IMR-90 (cell line): ENCODE measurements at regions not wholly inside any gene's neighbourhood (a gene's known extent, or its start where the extent isn't known, plus 50 kb on each side); places are given as distances from the start of the nearest gene placed in this dataset.

Experiments
- ATAC-seq: fragments of 200-7000 bp; cut with Tn5 transposase; 2 replicates; pipeline ENCODE4 v1.9.1; 2020; ENCODE audit warnings: low read depth, mild to moderate bottlenecking, moderate library complexity
- BruUV-seq: library from RNA; stranded (reverse); fragments of 400-500 nt; replicated peaks from 2 replicates; lab custom pipeline; 2021; lab: Mats Ljungman, UMichigan
- CTCF ChIA-PET: fragments of 300-600 bp; formaldehyde crosslinking; extraction: SDS; loops from one replicate; lab custom pipeline; 2021; ENCODE audit warnings: antibody characterized with exemption; lab: Yijun Ruan, JAX
- POLR2A ChIA-PET: fragments of 300-600 bp; sonication (Branson Sonifier 250); formaldehyde crosslinking; loops from one replicate; lab custom pipeline; 2022; ENCODE audit warnings: antibody characterized with exemption; ENCODE audit not compliant: unreplicated experiment; lab: Charles Lee
- DNase-seq: peaks from one replicate; pipeline ENCODE4 v3.0.0; 2013
- H2AFZ ChIP-seq: replicated peaks from 2 replicates; pipeline ENCODE3; 2013; ENCODE audit warnings: low read length, mild to moderate bottlenecking; ENCODE audit not compliant: poor library complexity
- H2AK5ac ChIP-seq: 2 replicates; pipeline ENCODE4 v1.6.1; 2013; ENCODE audit warnings: low read depth, low read length, inconsistent platforms
- H2AK9ac ChIP-seq: replicated peaks from 2 replicates; pipeline ENCODE3; 2013; ENCODE audit warnings: mild to moderate bottlenecking, low read depth, low read length, moderate library complexity; ENCODE audit not compliant: poor library complexity
- H2BK120ac ChIP-seq: 2 replicates; pipeline ENCODE4 v1.6.1; 2013; ENCODE audit warnings: low read depth, low read length, inconsistent platforms
- H2BK15ac ChIP-seq: 3 replicates; pipeline ENCODE4 v1.6.1; 2013; ENCODE audit warnings: low read depth, low read length, inconsistent platforms
- H2BK20ac ChIP-seq: 2 replicates; pipeline ENCODE4 v1.6.1; 2013; ENCODE audit warnings: low read depth, mild to moderate bottlenecking, inconsistent platforms, low read length, moderate library complexity
- H2BK5ac ChIP-seq: 2 replicates; pipeline ENCODE4 v1.6.1; 2013; ENCODE audit warnings: mild to moderate bottlenecking, low read depth, low read length, inconsistent platforms; ENCODE audit not compliant: poor library complexity, severe bottlenecking
- H3K14ac ChIP-seq: replicated peaks from 2 replicates; pipeline ENCODE4 v1.6.1; 2013; ENCODE audit warnings: low read depth, low read length, inconsistent platforms
- H3K18ac ChIP-seq: 2 replicates; pipeline ENCODE4 v1.6.1; 2013; ENCODE audit warnings: low read depth, low read length, control low read depth
- H3K23ac ChIP-seq: 2 replicates; pipeline ENCODE4 v1.6.1; 2013; ENCODE audit warnings: low read depth, low read length, inconsistent platforms
- H3K27ac ChIP-seq: 2 replicates; pipeline ENCODE4 v1.5.1; 2013; ENCODE audit warnings: mild to moderate bottlenecking, control low read depth, low read length; ENCODE audit not compliant: insufficient read depth
- H3K27me3 ChIP-seq: 2 replicates; pipeline ENCODE4 v1.6.1; 2013; ENCODE audit warnings: low read length; ENCODE audit not compliant: control insufficient read depth, insufficient read depth
- H3K36me3 ChIP-seq: 2 replicates; pipeline ENCODE4 v1.6.1; 2013; ENCODE audit warnings: low read length, mixed read lengths; ENCODE audit not compliant: control insufficient read depth, insufficient read depth
- H3K4ac ChIP-seq: 2 replicates; pipeline ENCODE4 v1.6.1; 2013; ENCODE audit warnings: low read depth, low read length, inconsistent platforms
- H3K4me1 ChIP-seq: 2 replicates; pipeline ENCODE4 v1.6.1; 2013; ENCODE audit warnings: low read length, mixed read lengths; ENCODE audit not compliant: control insufficient read depth, insufficient read depth
- H3K4me2 ChIP-seq: 2 replicates; pipeline ENCODE4 v1.6.1; 2013; ENCODE audit warnings: low read depth, mild to moderate bottlenecking, control low read depth, low read length, moderate library complexity
- H3K4me3 ChIP-seq: 2 replicates; pipeline ENCODE4 v1.5.1; 2013; ENCODE audit warnings: low read depth, mild to moderate bottlenecking, control low read depth, low read length, moderate library complexity; ENCODE audit not compliant: insufficient read depth
- H3K56ac ChIP-seq: 2 replicates; pipeline ENCODE4 v1.6.1; 2013; ENCODE audit warnings: low read length, inconsistent platforms; ENCODE audit not compliant: insufficient read depth; ENCODE audit errors: extremely low read depth
- H3K79me1 ChIP-seq, 2 experiments: 2 replicates each; pipeline ENCODE4 v1.6.1; 2013; ENCODE audit warnings: low read length in 2 of 2, inconsistent platforms in 1 of 2, low read depth in 1 of 2
- H3K9ac ChIP-seq: 2 replicates; pipeline ENCODE4 v1.6.1; 2013; ENCODE audit warnings: low read depth, low read length, control low read depth
- H3K9me1 ChIP-seq: 2 replicates; pipeline ENCODE4 v1.6.1; 2013; ENCODE audit warnings: low read length, inconsistent platforms; ENCODE audit not compliant: insufficient read depth
- H3K9me3 ChIP-seq: 2 replicates; pipeline ENCODE4 v1.6.1; 2013; ENCODE audit warnings: low read length; ENCODE audit not compliant: control insufficient read depth, insufficient read depth
- H4K20me1 ChIP-seq: 2 replicates; pipeline ENCODE4 v1.6.1; 2013; ENCODE audit warnings: low read length, inconsistent platforms; ENCODE audit not compliant: insufficient read depth
- H4K5ac ChIP-seq: 2 replicates; pipeline ENCODE4 v1.6.1; 2013; ENCODE audit warnings: mild to moderate bottlenecking, low read depth, low read length, control low read depth
- H4K8ac ChIP-seq, 2 experiments: 2 replicates each; pipeline ENCODE4 v1.6.1; 2013; ENCODE audit warnings: low read depth in 2 of 2, low read length in 2 of 2, control low read depth in 1 of 2, inconsistent platforms in 1 of 2
- H4K91ac ChIP-seq: 2 replicates; pipeline ENCODE4 v1.6.1; 2013; ENCODE audit warnings: low read depth, low read length, inconsistent platforms; ENCODE audit not compliant: insufficient read depth
- FOS ChIP-seq: fragments of 150-350 bp; IDR thresholded peaks from 2 replicates; pipeline ENCODE4 v1.6.1; 2016; ENCODE audit warnings: low read depth, low read length
- WGBS, 2 experiments: methylation state at CpG; one replicate each; pipeline versions ENCODE4 v1.1.5 to v1.1.7; 2013; ENCODE audit warnings: missing lambda C conversion rate in 2 of 2; ENCODE audit not compliant: insufficient read length in 1 of 2; ENCODE audit errors: extremely low coverage in 2 of 2; 5-methylcytosine and 5-hydroxymethylcytosine counted together
- dilution Hi-C: fragments of 300-500 bp; cut with HindIII; formaldehyde crosslinking; loops from one replicate; pipeline ENCODE4 v1.14.3; 2018; ENCODE audit warnings: low sequenced_read_pairs; ENCODE audit not compliant: unreplicated experiment
- in situ Hi-C: fragments of 300-500 bp; cut with MboI; formaldehyde crosslinking; loops from 3 replicates; pipeline ENCODE4 v1.14.3; 2019; ENCODE audit warnings: low sequenced_read_pairs, inconsistent platforms, mixed read lengths
- intact Hi-C: fragments of 100-400 bp; cut with micrococcal nuclease; formaldehyde crosslinking; loops from 2 replicates; pipeline ENCODE4 v1.10.0; 2022
- TF ChIP-seq, protein P1 (sequence below): conservative IDR thresholded peaks from 2 replicates; pipeline ENCODE4 v1.5.1; 2012; ENCODE audit warnings: mild to moderate bottlenecking, low read depth, low read length, improper control_type of control experiment

DNA sequence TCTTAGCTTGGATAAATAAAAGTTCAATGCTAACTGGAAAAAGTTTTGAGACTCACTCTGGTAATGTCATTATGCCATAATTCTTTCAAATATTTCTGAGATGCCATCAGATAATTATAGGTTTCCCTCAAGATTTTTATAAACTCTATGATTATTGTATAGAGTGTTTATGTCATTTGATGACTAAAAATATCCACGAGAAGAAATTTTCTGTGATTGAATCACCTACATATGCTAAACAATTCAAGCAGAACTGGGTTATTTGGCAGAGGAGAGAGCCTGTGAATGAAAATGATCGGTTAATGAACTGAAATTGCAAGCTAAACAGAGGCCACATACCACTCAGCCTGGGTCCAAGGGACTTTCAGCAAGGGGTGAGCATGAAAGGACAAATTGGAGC is 92.6 kb upstream of the TSC22D1 start:
- Histone ChIP-seq H3K27me3 (no peaks in the 10 kb centered on the region), H3K9me3 (no peaks in the 10 kb centered on the region), H3K18ac (peak overlapping the region; percentile 74), H2BK15ac (peak overlapping the region; percentile 58; the same call in 2 of the 3 replicates), H3K4me3 (no peak overlapping the region), H3K14ac (peak overlapping the region; percentile 90), H3K36me3 (no peaks in the 10 kb centered on the region), H3K9me1 (peaks cover 10% of the 10 kb centered on the region; the same call in 1 of the 2 replicates), H2AK5ac (peak overlapping the region; percentile 84; the same call in 1 of the 2 replicates), H2BK5ac (peak overlapping the region; percentile 67), H4K91ac (peak overlapping the region; percentile 86), H3K56ac (no peak overlapping the region), H3K79me1 (0 out of 4 replicates have a peak, but pooled peaks cover 0 to 4% of the 10 kb centered on the region in 2 experiments), H3K4ac (peak overlapping the region; percentile 78), H4K20me1 (no peaks in the 10 kb centered on the region), H3K4me2 (peak overlapping the region; percentile 85; the same call in 1 of the 2 replicates), H3K9ac (no peak overlapping the region), H3K23ac (peak overlapping the region; percentile 63; the same call in 1 of the 2 replicates), H2BK120ac (peak overlapping the region; percentile 91), H3K27ac (peak overlapping the region; percentile 27), H2AFZ (peak overlapping the region; percentile 70), H4K5ac (peak overlapping the region; percentile 49; the same call in 1 of the 2 replicates), H2BK20ac (peak overlapping the region; percentile 89), H2AK9ac (peak overlapping the region; percentile 10), H3K4me1 (peaks cover 19% of the 10 kb centered on the region), H4K8ac (peak overlapping the region in 1 of 2 experiments; percentile 80; a peak in 2 of 4 replicates)
- CTCF ChIA-PET: interaction anchor here (1.0 kb wide), 1 partner anchor 70 kb away, joined by 3 read pairs; no protein-coding TSS in a partner anchor
- no CpG with 5 or more reads among the region's 2 CpGs for WGBS, 2 experiments
- BruUV-seq: no TSS peak
- TF ChIP-seq, protein P1, sequence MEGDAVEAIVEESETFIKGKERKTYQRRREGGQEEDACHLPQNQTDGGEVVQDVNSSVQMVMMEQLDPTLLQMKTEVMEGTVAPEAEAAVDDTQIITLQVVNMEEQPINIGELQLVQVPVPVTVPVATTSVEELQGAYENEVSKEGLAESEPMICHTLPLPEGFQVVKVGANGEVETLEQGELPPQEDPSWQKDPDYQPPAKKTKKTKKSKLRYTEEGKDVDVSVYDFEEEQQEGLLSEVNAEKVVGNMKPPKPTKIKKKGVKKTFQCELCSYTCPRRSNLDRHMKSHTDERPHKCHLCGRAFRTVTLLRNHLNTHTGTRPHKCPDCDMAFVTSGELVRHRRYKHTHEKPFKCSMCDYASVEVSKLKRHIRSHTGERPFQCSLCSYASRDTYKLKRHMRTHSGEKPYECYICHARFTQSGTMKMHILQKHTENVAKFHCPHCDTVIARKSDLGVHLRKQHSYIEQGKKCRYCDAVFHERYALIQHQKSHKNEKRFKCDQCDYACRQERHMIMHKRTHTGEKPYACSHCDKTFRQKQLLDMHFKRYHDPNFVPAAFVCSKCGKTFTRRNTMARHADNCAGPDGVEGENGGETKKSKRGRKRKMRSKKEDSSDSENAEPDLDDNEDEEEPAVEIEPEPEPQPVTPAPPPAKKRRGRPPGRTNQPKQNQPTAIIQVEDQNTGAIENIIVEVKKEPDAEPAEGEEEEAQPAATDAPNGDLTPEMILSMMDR: no peak
- peak; percentile 25; the same call in 1 of the 2 replicates for TF ChIP-seq FOS
- in situ Hi-C loops: no loop called here
- intact Hi-C loops: no loop called here
- dilution Hi-C loops: no loop called here
- DNase-seq (peak; percentile 86), ATAC-seq (peak; percentile 68)
- POLR2A ChIA-PET: no interaction called here
